ENCODE measurements at regions not wholly inside any gene's neighbourhood (a gene's known extent, or its start where the extent isn't known, plus 50 kb on each side); places are given as distances from the start of the nearest gene placed in this dataset.

DNA sequence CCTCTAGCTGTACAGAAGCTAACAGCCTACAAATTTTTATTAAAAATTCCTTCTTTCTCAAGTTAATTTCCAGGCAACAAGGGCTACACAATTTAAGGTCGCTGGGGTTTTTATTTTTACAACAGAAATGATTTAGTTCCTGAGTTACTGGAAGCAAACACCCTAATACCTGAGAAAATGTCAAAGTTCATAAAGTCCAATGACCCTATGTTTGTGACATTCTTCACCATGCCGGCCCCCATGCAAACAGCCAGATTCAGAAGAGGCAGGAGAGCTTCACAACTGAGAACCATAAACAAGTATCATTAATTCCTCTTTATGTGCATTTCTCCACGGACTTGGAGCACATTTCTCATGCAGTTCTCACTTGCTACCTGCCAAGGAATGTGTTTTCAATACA lies 236.2 kb upstream of the EGLN3 start:
- BruUV-seq (replicated peaks) = no TSS peak
- POLR2A ChIA-PET = no interaction called here
- in situ Hi-C loops (cut with HindIII; ENCODE audit: extremely low pct_ligation_motif_present, low pct_unique_long_range_greater_than_20kb) = no loop called here
- Histone ChIP-seq H3K4me1 (ENCODE audit: insufficient read depth, low read length) (peaks cover 12% of the 10 kb centered on the region), H2AFZ (ENCODE audit: low read length) (no peak overlapping the region), H3K4me3 (replicated peaks in 1 of 3; ENCODE audit: insufficient read depth in 1 of 3, low read depth in 2 of 3, low read length in 3 of 3) (no peak overlapping the region), H3K4me2 (ENCODE audit: low read depth, low read length) (peak overlapping the region; percentile 5), H3K36me3 (replicated peaks in 1 of 2; ENCODE audit: control insufficient read depth in 1 of 2, insufficient read depth in 2 of 2, low read length in 2 of 2) (no peaks in the 10 kb centered on the region), H3K79me2 (ENCODE audit: insufficient read depth, low read length) (no peaks in the 10 kb centered on the region), H4K20me1 (ENCODE audit: insufficient read depth, low read length) (no peaks in the 10 kb centered on the region), H3K27me3 (ENCODE audit: control insufficient read depth in 1 of 2, insufficient read depth in 2 of 2, low read length in 2 of 2) (no peaks in the 10 kb centered on the region; a peak in 1 of 5 replicates), H3K9me3 (ENCODE audit: low read length) (no peaks in the 10 kb centered on the region), H3K27ac (ENCODE audit: extremely low read length, insufficient read depth, low read length) (no peak overlapping the region), H3K9ac (ENCODE audit: insufficient read depth, low read depth, low read length) (no peak overlapping the region)
- 3% methylated on average over 3 of the region's 3 CpGs for WGBS (ENCODE audit: low lambda C conversion rate)
- no peak for DNase-seq (ENCODE audit: low spot score)
- CTCF ChIA-PET (ENCODE audit: low intra/inter-chr PET ratio, low total read pairs) = no interaction called here
- no peak for FAIRE-seq
- intact Hi-C loops (cut with micrococcal nuclease; ENCODE audit: unreplicated experiment) = no loop called here
- peak; percentile 81 for ATAC-seq
- TF ChIP-seq SP140L (CRISPR knock-in tag; IDR thresholded peaks at IDR 0.05; ENCODE audit: borderline replicate concordance) (no peak), MED1 (CRISPR knock-in tag; IDR thresholded peaks at IDR 0.05) (0 out of 2 replicates have a peak, but pooled peaks have one; percentile 24), RARG (CRISPR knock-in tag; IDR thresholded peaks at IDR 0.05; ENCODE audit: low read depth) (no peak), FUBP1 (CRISPR knock-in tag; IDR thresholded peaks at IDR 0.05; ENCODE audit: borderline replicate concordance) (no peak), ZNF850 (CRISPR knock-in tag; conservative IDR thresholded peaks at IDR 0.05) (0 out of 2 replicates have a peak, but pooled peaks have one; percentile 28), ZNF552 (CRISPR knock-in tag; IDR thresholded peaks at IDR 0.05; ENCODE audit: borderline replicate concordance) (no peak), SNAPC5 (CRISPR knock-in tag; IDR thresholded peaks at IDR 0.05; ENCODE audit: borderline replicate concordance) (no peak), ZBTB1 (CRISPR knock-in tag; IDR thresholded peaks at IDR 0.05; ENCODE audit: borderline replicate concordance) (no peak), NR2F6 (IDR thresholded peaks at IDR 0.05) (peak; percentile 53; the same call in 1 of the 2 replicates), NR2F6 (CRISPR knock-in tag; IDR thresholded peaks at IDR 0.05) (peak; percentile 47; the same call in 1 of the 2 replicates), SIN3A (IDR thresholded peaks at IDR 0.05; ENCODE audit: borderline replicate concordance, low read depth, low read length) (peak; percentile 51; the same call in 1 of the 2 replicates), ZNF281 (CRISPR knock-in tag; IDR thresholded peaks at IDR 0.05; ENCODE audit: borderline replicate concordance) (no peak), NR2F2 (IDR thresholded peaks at IDR 0.05; ENCODE audit: borderline replicate concordance, low read depth) (0 out of 2 replicates have a peak, but pooled peaks have one; percentile 36)
- TF ChIP-seq, protein P1, sequence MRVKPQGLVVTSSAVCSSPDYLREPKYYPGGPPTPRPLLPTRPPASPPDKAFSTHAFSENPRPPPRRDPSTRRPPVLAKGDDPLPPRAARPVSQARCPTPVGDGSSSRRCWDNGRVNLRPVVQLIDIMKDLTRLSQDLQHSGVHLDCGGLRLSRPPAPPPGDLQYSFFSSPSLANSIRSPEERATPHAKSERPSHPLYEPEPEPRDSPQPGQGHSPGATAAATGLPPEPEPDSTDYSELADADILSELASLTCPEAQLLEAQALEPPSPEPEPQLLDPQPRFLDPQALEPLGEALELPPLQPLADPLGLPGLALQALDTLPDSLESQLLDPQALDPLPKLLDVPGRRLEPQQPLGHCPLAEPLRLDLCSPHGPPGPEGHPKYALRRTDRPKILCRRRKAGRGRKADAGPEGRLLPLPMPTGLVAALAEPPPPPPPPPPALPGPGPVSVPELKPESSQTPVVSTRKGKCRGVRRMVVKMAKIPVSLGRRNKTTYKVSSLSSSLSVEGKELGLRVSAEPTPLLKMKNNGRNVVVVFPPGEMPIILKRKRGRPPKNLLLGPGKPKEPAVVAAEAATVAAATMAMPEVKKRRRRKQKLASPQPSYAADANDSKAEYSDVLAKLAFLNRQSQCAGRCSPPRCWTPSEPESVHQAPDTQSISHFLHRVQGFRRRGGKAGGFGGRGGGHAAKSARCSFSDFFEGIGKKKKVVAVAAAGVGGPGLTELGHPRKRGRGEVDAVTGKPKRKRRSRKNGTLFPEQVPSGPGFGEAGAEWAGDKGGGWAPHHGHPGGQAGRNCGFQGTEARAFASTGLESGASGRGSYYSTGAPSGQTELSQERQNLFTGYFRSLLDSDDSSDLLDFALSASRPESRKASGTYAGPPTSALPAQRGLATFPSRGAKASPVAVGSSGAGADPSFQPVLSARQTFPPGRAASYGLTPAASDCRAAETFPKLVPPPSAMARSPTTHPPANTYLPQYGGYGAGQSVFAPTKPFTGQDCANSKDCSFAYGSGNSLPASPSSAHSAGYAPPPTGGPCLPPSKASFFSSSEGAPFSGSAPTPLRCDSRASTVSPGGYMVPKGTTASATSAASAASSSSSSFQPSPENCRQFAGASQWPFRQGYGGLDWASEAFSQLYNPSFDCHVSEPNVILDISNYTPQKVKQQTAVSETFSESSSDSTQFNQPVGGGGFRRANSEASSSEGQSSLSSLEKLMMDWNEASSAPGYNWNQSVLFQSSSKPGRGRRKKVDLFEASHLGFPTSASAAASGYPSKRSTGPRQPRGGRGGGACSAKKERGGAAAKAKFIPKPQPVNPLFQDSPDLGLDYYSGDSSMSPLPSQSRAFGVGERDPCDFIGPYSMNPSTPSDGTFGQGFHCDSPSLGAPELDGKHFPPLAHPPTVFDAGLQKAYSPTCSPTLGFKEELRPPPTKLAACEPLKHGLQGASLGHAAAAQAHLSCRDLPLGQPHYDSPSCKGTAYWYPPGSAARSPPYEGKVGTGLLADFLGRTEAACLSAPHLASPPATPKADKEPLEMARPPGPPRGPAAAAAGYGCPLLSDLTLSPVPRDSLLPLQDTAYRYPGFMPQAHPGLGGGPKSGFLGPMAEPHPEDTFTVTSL (CRISPR knock-in tag; IDR thresholded peaks at IDR 0.05; ENCODE audit: borderline replicate concordance) = peak; percentile 52; the same call in 1 of the 2 replicates

Data from HepG2 (cell line).